Posterior cingulate gyrus (tissue), 11 donors: ENCODE measurements at regions not wholly inside any gene's neighbourhood (a gene's known extent, or its start where the extent isn't known, plus 50 kb on each side); places are given as distances from the start of the nearest gene placed in this dataset.

ENCODE experiments used
- DNase-seq, 10 donors: peaks; one replicate each; pipeline versions ENCODE4 v3.0.0 to v3.0.0-alpha.2; 2020 to 2021; ENCODE audit warnings: mixed read lengths in 3 of 10
- intact Hi-C: fragments of 100-400 bp; cut with DNase I; formaldehyde crosslinking; loops from one replicate; pipeline ENCODE4 v1.15.1; 2023

DNA sequence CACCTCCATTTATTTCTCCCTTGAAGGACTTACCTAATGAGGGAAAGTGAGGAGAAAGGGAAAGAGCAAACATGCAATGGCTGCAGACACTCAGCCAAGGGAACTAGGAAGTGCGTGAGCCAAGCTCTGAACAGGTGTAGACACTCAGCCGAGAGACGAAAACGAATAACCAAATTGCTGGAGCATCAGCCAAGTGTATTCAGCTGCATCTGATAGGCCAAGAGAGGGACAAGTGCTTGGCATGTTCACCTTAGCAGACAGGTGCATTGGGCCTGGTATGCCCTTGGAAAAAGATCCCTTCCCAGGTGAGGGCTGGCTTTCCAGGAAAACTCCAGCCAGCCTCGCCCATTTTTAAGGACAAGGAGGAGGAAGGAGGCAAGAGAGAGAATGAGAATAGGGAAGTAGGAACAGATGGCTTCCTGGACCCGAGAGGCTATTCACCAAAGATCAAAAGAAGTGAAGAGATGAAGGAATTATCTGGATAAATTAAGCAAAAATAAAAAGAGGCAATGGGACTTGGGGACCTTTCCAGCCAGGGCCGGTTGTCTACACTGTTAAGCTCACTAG, 184.7 kb downstream of the TOMM20 start:
- DNase-seq = no peak
- intact Hi-C loops = no loop called here

DNA sequence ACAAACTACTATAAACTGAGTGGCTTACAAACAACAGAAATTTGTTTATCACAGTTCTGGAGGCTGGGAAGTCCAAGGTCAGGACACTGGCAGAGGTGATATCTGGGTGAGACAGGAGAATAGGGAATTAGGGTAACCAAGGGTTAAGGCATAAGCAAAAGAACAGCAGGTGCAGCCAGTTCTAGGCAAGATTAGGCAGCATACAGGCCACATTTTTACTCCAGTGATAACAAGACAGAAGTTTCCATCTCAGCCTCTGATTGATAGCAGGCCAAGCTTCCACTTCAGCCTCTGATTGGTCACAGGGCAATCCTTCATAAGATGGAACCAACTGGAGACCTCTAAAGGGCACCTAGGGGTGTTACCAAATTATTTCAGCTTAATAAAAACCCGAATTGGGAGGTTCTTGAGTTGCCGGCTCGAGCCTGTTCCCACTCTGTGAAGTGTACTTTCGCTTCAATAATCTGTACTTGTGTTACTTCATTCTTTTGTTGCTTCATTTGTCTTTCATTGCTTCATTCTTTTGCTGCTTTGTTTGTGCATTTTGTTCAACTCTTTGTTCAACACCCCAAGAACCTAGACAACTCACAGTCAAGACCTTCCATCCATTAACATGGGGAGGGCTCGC, 185.6 kb downstream of the TOMM20 start:
- intact Hi-C loops = no loop called here
- no peak for DNase-seq

DNA sequence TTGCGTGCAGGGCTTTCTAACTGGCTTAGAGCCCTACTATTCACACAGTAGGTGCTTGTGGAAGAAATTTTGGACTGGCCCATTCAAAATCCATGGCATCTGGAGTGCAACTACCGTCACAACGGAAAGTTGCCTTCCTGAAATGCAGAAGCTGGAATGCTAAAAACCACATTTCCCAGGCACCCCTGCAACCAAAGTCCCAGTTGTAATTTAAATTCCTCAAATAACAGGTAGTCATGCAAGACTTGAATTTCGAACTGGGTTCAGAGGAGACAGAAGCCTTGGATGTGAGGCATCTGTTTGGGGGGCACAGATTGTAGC, 186.7 kb downstream of the TOMM20 start:
- no peak for DNase-seq
- intact Hi-C loops = no loop called here

DNA sequence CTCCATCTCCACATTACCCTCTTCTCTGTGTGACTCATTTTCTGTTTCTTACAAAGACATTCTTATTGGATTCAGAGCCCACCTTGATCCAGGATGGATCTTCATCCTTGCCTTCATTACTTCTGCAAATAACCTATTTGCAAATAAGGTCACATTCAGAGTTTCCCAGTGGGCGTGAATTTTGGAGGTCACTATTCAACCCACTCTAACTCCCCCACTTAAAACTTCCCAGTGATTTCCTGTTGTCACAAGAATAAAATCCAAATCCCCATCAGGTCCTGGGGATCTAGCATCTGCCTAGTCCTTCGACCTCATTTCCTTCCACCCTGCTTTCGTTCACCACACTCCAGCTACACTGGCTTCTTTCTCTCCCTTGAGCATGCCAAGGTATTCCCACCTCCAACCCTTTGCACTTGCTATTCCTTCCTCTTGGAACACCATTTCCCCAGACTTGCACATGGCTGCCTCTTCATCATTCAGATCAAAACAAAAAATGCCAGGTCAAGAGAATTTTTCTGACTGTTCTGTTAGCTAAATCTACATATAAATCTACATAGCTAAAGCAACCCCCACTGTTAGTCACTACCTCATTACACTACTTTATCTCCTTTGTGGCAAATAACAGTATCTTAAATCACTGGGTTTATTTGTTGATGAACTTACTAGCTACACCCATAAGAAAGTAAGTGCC, 187.2 kb downstream of the TOMM20 start:
- intact Hi-C loops = no loop called here
- DNase-seq = no peak

DNA sequence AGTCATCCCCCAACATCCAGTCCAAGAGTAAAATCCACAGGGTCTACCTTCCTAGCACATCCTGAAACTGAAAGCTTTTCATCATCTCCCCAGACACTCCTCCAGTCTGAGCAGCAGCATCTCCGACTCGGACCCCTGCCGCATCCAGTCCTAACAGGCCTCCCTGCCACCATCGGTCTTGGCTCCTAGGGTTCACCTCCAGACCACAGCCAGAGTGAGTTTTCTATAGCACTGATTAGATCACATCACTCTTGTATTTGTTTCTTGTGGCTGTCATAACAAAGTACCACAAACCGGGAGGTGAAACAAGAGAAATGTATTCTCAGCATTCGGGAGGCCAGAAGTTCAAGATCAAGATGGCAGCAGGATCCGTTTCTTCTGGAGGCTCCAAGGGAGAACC, 187.8 kb downstream of the TOMM20 start:
- intact Hi-C loops = no loop called here
- DNase-seq = no peak

DNA sequence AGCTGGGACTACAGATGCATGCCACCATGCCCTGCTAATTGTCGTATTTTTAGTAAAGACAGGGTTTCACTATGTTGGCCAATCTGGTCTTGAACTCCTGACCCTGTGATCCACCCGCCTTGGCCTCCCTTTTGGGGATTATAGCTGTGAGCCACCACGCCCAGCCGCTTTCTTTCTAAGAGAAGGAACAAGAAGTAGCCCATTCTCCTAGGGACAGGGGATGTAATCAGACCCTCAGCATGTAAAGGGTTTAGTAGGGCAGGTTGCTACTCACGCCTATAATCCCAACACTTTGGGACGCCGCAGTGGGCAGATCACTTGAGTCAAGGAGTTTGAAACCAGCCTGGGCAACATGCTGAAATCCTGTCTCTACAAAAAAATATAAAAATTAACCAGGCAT, 189.7 kb downstream of the TOMM20 start:
- intact Hi-C loops = no loop called here

DNA sequence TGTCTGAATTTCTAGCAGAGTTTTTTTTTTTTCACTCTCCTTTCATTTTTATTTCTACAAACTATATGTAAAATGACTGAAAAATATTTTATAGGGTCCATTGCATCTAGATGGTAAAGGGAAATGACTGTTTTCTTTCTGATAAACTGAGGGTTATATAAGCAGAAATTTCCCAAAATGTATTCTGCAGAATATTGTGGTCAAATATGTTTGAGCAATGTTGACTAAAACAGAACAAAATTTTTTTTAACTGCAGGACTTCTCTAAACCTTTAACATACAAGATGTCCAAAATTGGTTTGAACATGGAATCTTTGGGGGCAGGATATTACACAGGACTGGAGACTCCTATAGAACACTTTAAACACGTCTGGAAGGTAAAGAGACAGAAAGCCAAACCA, 190.5 kb downstream of the TOMM20 start:
- DNase-seq = no peak
- intact Hi-C loops = no loop called here

More for the DNA sequence above, 189.7 kb downstream of the TOMM20 start:
- DNase-seq = no peak

DNA sequence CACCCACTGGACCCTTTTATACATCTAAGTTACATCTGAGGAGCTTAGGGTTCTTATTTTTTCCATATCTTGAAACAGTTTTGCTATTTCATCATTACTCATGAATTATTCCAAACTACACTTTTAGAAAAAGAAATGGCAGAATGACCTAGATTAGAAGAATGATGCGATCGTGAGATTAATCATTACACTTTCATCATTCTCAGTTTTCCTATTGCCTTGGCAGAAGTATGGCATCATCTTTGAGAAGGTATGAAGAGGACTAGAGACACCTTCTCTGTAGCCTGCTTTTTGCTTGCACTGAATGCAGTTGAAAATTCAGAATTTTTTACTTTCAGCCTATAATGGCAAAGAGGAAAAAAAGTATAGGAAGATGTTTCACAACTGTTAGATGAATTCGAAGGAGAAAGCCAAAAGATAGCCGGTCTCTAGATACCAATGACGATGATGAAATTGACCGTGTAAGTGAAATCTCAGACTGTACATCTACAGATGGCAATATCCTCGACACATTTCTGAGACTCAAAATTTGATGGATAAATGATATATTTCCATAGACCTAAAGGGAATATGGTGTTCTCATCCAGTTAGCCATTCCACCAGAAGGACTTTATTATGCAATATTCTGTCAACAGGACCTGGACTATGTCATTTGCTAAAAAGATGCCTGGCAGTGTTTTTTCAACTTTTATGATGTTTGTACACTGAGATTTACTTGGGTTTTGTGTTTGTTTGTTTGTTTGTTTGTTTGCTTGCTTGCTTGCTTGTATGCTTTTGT, 191.8 kb downstream of the TOMM20 start:
- no peak for DNase-seq
- intact Hi-C loops = no loop called here

DNA sequence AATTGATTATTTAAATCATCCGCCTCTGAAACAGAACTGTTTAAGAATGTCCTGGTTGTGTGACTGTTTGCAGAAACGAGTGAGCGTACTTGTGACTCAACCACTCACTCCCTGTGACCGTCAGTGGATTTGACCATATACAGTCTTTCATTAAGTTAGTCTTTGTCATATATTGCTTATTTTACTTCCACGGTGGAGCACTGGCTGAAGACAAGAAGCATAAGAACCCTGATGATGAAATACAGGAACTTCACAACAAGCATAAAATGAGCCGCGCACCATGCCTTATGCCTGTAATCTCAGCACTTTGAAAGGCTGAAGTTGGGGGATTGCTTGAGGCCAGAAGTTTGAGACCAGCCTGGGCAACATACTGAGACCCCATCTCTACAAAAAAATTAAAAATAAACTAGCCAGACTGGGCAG, 194.0 kb downstream of the TOMM20 start:
- no peak for DNase-seq
- intact Hi-C loops = no loop called here

DNA sequence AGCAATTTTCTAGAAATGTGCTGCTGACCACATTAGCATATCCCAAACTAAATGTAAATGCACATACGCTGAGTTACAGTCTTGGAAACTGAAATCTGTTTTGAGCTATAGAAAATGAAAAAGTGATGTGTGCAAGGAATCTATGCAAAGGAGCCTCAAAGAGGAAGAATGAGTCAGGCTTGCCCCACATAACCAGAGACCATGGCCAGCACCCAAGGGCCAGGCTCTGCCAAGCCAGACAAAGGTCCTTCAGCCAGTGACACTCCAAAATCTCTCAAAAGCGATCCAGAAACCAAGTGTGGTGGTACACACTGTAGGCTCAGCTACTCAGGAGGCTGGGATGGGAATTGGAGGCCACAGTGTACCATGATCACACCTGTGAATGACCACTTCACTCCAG, 195.2 kb downstream of the TOMM20 start:
- intact Hi-C loops = no loop called here
- DNase-seq = no peak

DNA sequence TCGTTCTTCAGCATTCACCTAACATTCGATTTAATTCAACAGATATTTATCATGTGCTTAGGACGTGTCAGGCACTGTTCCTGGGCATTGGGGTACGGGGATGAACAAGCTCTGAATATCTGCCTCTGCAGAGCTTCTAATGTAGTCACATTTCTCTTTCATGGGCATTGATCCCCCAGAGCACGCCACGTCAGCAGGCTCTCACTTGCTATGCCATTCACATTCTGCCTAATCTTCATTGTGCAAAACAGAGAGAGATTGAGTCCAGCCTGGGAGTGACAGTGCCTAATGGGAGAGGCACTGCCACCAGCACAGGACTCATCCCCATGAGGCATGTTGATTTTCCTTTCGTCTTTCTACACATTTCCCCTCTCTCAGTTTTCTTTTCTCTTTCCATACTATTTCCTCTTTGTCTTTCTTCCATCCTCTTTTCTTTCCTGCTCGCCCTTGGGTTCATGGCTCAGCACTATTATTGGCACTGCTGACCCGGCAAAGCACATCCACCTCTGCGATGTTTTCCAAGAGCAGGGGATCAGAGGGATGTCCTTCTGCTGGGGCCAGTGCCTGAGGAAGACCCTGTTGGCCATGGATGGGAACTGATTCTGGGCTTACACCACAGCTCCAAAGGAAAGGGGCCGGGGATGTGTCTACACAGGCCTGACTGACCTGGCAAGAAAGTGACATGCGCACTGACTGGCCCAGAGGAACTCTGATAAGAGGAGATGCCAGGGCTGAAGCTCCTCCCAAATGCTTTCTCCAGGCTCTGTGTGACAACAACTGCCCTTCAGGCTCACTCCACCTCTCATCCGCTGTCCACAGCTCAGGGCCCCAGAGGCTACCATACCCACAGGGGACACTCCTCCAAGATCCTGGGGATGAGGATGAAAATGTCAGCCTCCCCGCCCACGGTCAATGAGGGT, 195.9 kb downstream of the TOMM20 start:
- intact Hi-C loops = no loop called here
- no peak for DNase-seq

DNA sequence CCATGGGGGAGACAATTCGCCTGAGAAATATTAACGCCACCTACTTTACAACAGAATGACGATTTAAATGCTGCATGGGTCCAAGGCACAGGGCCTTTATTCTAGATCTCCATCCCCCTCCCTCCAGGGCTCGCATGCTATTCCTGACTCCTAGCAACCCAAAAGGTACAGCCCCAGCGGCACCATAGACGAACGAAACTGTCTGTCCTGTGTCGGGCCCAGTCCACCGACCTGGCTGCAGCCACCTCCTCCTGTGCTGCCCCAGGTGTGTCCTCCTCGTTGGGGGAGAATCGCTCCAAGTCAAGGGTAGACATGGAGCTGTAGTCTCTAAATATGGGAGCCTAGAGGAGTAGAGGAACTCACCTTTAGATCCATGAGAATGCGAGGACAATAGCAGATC, 196.5 kb downstream of the TOMM20 start:
- no peak for DNase-seq
- intact Hi-C loops = no loop called here

DNA sequence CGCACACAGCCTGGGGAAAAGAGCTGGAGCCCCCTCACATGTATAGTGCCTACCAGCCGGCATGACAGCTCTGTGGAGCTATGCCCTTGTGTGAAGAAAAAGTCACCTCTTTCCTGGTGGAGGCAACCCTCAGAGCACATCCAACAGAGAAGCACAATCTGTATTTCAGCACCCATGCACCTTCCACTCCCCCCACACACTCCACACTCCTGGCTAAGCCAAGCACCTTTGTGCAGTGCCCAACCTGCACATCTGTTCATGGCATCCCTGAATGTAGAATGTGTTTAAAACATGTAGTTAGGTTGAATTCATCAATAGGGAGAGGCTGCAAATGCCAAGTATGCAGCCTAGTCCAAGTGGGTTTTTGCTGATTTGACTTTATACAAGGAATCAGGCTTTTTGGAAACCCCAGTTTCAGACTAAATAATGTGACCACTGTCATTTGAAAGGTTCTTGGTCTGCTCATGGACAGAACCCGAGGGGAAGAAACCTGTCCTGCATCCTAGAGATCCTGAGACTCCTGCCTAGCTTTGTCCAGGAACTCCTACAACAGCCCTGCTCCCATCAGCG, 197.1 kb downstream of the TOMM20 start:
- intact Hi-C loops = no loop called here
- DNase-seq = no peak

DNA sequence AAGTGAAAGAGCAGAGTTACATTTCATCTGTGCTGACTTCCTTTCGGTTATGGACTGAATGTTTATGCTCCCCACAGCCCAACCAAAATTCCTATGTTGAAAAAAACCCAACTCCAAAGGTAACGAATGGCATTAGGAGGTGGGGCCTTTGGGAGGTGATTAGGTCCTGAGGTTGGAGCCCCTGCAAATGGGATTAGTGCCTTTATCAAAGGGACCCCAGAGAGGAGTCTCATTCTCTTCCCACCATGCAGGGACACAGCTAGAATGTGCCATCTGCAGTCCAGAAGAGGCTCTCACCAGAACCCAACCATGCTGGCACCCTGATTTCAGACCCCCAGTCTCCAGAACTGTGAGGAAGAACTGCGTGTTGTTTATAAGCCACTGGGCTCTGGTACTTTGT, 199.3 kb downstream of the TOMM20 start:
- DNase-seq = no peak
- intact Hi-C loops = no loop called here

DNA sequence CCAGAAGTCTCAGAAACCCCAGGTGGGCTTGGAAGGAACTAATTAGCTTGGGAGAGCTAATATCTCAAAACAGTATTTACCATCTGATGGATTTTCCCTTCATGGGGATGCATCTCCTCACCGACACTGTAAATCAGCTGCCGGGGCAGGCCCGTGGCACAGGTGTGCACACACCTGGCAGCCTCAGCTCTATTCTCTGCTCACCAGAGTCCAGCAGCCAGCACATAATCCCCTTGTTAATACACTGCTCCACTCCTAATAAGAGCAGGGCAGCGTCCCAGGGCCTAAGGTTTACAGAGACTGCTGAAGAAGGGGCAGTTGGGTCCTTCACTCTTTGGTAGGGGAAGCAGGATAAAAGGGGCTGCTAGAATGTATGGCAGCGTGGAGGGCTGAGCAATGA, 200.0 kb downstream of the TOMM20 start:
- intact Hi-C loops = no loop called here
- no peak for DNase-seq

DNA sequence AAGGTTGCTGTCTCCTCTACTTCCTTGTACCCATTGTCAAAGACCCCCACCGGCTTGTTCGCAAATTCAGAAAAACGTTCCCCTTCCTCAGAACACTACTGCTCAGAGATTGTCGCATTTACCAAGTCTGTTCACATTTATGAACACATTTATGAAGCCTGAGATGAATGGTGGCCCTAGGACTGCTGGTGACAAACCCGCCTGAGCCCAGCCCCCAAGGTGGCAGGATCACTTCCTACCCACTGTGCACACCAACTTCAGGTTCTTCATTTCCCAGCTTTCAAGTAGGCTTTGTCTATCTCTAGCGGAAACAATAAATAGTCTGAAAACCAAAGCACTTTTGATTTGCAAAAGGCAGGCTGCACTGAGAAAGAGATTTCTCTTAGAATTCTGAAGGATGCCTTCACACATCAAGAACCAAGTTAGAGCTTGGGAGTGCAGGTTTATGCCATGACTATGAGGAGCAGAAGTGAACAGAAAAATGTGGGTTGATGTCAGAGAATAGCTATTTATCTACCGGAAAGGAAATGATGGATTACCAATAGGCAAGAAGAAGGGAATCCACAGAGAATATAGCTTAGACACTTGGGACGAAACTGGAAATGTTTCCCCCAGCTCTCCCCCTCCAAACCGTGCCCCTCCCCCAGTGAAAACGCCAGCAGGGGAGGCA, 200.5 kb downstream of the TOMM20 start:
- no peak for DNase-seq
- intact Hi-C loops = no loop called here

DNA sequence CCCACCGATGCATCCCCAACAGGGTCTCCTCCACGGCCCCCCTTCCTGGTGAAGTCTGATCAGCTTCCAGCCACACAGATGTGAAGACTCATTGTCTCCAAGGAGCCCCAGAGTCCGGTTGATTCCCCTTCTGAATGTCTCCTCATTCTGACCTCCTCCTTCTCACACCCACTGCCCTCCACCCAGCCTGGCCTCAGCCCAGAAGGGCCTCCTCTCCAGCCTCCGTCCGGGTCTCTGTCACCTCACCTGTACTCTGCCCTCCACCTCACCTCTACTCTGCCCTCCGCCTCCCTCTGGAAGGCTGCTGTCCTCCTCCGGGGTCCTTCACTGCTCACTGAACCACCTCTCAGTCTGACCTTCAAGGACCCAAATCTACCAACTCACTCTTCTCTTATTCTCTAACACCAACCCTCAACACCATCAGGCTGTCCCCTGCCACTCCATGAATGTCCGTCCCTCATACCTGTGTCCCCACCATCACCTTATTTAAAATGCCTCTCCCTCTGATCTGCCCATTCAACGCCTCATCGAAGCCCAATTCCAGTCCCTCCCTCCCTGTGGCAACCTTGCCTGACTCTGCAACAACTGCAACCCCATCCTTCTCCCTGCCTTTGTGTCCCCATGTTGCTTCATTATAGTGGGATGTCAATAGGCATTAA, 201.2 kb downstream of the TOMM20 start:
- DNase-seq = no peak
- intact Hi-C loops = no loop called here

DNA sequence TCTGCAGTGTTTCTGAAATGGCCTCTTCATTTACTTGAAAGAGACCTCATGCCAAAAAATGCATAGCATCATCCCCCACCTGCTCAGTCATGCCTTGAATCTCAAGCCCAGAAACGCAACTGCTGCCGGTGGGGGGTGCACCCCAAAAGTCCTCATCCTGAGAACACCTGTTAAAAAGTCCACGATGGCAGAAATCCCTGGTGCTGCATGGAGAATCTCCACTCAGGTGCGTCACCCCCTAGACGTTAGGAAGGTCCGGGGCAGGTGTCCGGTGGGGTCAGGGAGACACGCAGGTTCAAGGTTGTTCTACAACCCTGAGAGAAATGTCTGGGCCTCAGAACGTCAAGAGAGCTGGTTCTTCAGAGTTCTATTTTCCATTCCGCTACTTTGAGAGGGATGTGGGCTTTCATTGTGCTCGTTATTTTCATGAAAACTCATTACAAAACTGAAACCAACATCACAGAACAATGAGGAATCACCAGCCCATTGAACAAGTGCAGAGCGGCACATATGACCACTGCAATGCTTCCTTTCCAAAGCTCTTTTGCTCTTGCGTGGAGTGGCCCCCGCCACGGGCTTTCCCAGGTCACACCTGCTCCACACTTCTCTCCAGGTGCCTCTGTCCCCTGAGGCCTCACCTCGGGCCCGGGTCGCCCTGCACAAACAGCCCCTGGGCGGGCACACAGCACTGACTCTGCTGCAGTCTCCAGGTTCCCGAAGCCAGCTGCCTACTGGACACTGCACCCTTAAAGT, 201.9 kb downstream of the TOMM20 start:
- no peak for DNase-seq
- intact Hi-C loops = no loop called here

DNA sequence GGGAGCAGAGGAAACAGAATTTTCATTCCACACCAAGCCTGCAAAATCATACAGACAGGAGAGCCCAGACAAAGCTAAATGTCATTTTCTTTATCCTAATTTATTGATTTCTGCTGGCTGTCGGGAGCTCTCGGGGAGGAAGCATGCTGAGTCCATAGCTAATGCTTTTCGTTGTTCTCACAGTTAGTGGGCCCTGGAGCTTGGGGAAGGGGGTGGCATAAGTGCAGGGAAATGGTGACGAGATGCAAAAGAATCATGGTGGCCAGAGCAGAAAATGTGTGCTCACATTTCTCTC, 202.4 kb downstream of the TOMM20 start:
- DNase-seq = no peak
- intact Hi-C loops = no loop called here
